Tibial nerve (tissue), 4 donors: ENCODE measurements at regions not wholly inside any gene's neighbourhood (a gene's known extent, or its start where the extent isn't known, plus 50 kb on each side); places are given as distances from the start of the nearest gene placed in this dataset.

Experiments used
- DNase-seq, 2 donors: peaks; one replicate each; pipeline ENCODE4 v3.0.0-alpha.2; 2019; ENCODE audit warnings: low spot score in 2 of 2
- H3K27ac ChIP-seq, 4 donors: fragments of 200-600 bp; sonication (generic) in 3 of 4; one replicate each; pipeline ENCODE4 v1.5.1; 2017 to 2019; ENCODE audit warnings: mild to moderate bottlenecking in 1 of 4
- H3K27me3 ChIP-seq, 2 donors: fragments of 200-600 bp; sonication (generic) in 1 of 2; one replicate each; pipeline versions ENCODE4 v1.5.1 to v1.6.0; 2017 to 2019
- H3K36me3 ChIP-seq, 3 donors: fragments of 200-600 bp; sonication (generic); one replicate each; pipeline ENCODE4 v1.5.1; 2018 to 2019
- H3K4me1 ChIP-seq, 4 donors: fragments of 200-600 bp; sonication (generic) in 3 of 4; one replicate each; pipeline ENCODE4 v1.5.1; 2017 to 2019
- H3K4me3 ChIP-seq, 4 donors: fragments of 200-600 bp; sonication (generic) in 3 of 4; one replicate each; pipeline ENCODE4 v1.5.1; 2017 to 2019; ENCODE audit warnings: mild to moderate bottlenecking in 1 of 4, moderate library complexity in 1 of 4
- H3K9me3 ChIP-seq, 4 donors: fragments of 200-600 bp; sonication (generic) in 3 of 4; one replicate each; pipeline ENCODE4 v1.5.1; 2017 to 2019
- EP300 ChIP-seq, 2 donors: sonication (generic); formaldehyde crosslinking; IDR thresholded peaks; one replicate each; pipeline ENCODE4 v1.6.1; 2017; ENCODE audit warnings: antibody characterized with exemption in 2 of 2, mild to moderate bottlenecking in 1 of 2
- POLR2A ChIP-seq, 2 donors: fragments of 450-650 bp; IDR thresholded peaks; one replicate each; pipeline ENCODE4 v1.6.1; 2017; ENCODE audit warnings: antibody characterized with exemption in 2 of 2, mild to moderate bottlenecking in 2 of 2, moderate library complexity in 2 of 2
- WGBS, 2 donors: methylation state at CpG; one replicate each; pipeline ENCODE4 v1.1.5; 2018; 5-methylcytosine and 5-hydroxymethylcytosine counted together
- TF ChIP-seq, protein P1 (sequence below), 5 experiments: fragments of 200-600 bp in 3 of 5; fragments of 450-650 bp in 2 of 5; sonication (generic) in 3 of 5; IDR thresholded peaks; one replicate each; pipeline ENCODE4 v1.5.1; 2016 to 2019; ENCODE audit warnings: antibody characterized with exemption in 5 of 5, mild to moderate bottlenecking in 3 of 5, moderate library complexity in 2 of 5

DNA sequence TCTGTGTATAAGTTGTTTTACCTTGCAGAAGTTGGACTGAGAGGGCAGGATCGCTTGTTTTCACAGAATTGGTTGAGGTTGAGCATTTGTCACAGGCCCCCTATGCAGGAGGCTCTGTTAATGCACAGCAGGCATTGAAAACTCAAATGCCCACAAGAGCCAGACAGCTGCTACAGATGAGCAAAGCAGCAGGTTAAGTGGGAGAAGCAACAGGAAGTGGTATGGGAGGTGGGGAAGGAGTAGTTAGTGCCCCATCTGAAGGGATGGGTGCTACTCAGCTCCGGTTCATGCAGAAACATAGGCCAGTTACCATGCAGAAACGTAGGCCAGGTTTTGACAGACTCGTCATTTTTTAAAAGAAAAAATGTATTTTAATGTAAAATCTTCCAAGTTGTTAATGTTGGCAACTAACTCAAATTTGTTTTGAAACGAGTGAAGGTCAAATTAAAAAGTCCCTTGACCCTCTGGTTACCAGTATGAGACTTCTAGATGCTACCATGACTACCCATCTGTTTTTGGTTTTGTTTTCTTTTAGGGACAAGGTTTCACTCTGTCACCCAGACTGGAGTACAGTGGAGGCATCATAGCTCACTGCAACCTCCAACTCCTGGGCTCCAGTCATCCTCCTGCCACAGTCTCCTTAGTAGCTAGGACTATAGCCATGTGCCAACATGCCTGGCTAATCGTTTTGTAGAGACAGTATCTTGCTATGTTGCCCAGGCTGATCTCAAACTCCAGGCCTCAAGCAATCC, 84.7 kb upstream of the FRMD6 start:
- TF ChIP-seq, protein P1, sequence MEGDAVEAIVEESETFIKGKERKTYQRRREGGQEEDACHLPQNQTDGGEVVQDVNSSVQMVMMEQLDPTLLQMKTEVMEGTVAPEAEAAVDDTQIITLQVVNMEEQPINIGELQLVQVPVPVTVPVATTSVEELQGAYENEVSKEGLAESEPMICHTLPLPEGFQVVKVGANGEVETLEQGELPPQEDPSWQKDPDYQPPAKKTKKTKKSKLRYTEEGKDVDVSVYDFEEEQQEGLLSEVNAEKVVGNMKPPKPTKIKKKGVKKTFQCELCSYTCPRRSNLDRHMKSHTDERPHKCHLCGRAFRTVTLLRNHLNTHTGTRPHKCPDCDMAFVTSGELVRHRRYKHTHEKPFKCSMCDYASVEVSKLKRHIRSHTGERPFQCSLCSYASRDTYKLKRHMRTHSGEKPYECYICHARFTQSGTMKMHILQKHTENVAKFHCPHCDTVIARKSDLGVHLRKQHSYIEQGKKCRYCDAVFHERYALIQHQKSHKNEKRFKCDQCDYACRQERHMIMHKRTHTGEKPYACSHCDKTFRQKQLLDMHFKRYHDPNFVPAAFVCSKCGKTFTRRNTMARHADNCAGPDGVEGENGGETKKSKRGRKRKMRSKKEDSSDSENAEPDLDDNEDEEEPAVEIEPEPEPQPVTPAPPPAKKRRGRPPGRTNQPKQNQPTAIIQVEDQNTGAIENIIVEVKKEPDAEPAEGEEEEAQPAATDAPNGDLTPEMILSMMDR (IDR thresholded peaks at IDR 0.05) = no peak
- TF ChIP-seq POLR2A (IDR thresholded peaks at IDR 0.05) (no peak), EP300 (IDR thresholded peaks at IDR 0.05) (no peak)
- no peaks in the 10 kb centered on the region for H3K27me3 ChIP-seq
- no peak overlapping the region for H3K4me3 ChIP-seq
- H3K4me1 ChIP-seq = no peaks in the 10 kb centered on the region
- no peak for DNase-seq
- no peak overlapping the region for H3K27ac ChIP-seq
- WGBS, 2 donors = 66 to 74% methylated on average over 6 of the region's 6 CpGs
- H3K9me3 ChIP-seq = no peaks in the 10 kb centered on the region
- H3K36me3 ChIP-seq = no peaks in the 10 kb centered on the region

DNA sequence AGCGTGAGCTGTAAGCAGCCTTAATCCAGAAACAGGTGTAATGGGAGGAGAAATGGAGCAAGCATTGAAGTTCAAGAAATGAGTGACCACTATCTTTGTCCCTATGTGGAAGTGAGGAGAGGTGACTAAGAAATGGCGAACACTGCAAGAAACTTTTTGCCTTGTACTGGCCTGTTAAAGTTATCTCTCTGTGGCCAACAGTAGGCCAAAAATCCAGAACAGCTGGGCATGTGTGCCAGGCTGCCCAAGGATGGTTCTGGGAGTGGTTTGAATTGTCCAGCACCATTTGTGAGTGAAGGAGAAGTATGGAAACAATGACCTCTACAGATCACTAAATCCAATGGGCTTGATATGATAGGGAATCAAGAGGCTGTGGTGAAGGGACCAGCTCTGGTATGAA, 83.3 kb upstream of the FRMD6 start:
- no peaks in the 10 kb centered on the region for H3K27me3 ChIP-seq
- H3K27ac ChIP-seq = no peak overlapping the region
- DNase-seq = no peak
- H3K4me3 ChIP-seq = no peak overlapping the region
- no peaks in the 10 kb centered on the region for H3K4me1 ChIP-seq
- TF ChIP-seq, protein P1 (IDR thresholded peaks at IDR 0.05) = no peak
- TF ChIP-seq EP300 (IDR thresholded peaks at IDR 0.05) (no peak), POLR2A (IDR thresholded peaks at IDR 0.05) (no peak)
- WGBS, 2 donors = 91% methylated on average over 2 of the region's 2 CpGs
- no peaks in the 10 kb centered on the region for H3K36me3 ChIP-seq
- no peaks in the 10 kb centered on the region for H3K9me3 ChIP-seq

DNA sequence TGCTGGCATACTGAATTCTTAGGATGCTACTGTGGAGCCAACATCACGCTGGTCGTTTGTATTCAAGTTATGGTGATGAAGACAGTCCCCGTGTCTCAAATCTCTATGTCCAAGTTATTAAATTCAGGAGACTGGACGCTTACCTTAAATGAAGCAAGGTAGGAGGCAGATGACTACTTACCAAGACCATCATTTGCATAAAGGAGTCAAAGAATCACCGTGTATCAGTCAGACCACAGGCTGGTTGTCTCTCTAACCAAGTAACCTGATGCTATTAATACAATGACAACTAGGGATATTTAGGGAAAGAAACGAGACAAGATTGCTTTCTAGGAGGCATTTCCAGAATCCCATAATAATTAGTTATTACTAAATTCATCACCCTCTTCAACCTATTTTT, 78.1 kb upstream of the FRMD6 start:
- no peak for DNase-seq
- no peak for TF ChIP-seq POLR2A (IDR thresholded peaks at IDR 0.05)
- no peak for TF ChIP-seq EP300 (IDR thresholded peaks at IDR 0.05)
- TF ChIP-seq, protein P1 (IDR thresholded peaks at IDR 0.05) = no peak
- Histone ChIP-seq H3K9me3 (no peaks in the 10 kb centered on the region), H3K36me3 (no peaks in the 10 kb centered on the region), H3K27ac (no peak overlapping the region), H3K4me3 (no peak overlapping the region), H3K27me3 (no peaks in the 10 kb centered on the region), H3K4me1 (peaks cover 0 to 3% (median 0%) of the 10 kb centered on the region in 4 donors)
- 90 to 92% methylated on average over 6 of the region's 6 CpGs for WGBS, 2 donors

DNA sequence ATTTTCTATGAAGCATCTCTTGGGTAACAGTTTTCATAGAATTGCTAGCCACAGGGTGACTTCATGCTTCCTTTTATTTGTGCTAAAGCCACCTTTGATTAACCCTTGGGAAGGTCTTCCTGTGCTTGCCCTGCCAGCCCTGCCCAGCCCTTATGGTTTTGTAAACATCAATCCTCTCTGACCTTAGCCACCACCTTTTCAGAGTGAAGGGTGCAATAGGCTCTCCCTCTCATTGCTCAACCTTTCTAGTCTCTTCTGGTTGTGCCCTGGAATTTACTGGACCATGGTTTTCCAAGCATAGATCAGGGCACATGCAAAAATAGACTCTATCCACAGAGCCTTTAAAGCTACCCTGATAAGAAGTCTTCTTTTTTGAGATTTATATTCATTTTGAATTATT, 77.7 kb upstream of the FRMD6 start:
- Histone ChIP-seq H3K36me3 (no peaks in the 10 kb centered on the region), H3K27me3 (no peaks in the 10 kb centered on the region), H3K27ac (no peak overlapping the region), H3K4me1 (peaks cover 0 to 3% (median 0%) of the 10 kb centered on the region in 4 donors), H3K4me3 (no peak overlapping the region), H3K9me3 (no peaks in the 10 kb centered on the region)
- TF ChIP-seq EP300 (IDR thresholded peaks at IDR 0.05) (no peak), POLR2A (IDR thresholded peaks at IDR 0.05) (no peak)
- TF ChIP-seq, protein P1 (IDR thresholded peaks at IDR 0.05) = no peak
- no peak for DNase-seq

DNA sequence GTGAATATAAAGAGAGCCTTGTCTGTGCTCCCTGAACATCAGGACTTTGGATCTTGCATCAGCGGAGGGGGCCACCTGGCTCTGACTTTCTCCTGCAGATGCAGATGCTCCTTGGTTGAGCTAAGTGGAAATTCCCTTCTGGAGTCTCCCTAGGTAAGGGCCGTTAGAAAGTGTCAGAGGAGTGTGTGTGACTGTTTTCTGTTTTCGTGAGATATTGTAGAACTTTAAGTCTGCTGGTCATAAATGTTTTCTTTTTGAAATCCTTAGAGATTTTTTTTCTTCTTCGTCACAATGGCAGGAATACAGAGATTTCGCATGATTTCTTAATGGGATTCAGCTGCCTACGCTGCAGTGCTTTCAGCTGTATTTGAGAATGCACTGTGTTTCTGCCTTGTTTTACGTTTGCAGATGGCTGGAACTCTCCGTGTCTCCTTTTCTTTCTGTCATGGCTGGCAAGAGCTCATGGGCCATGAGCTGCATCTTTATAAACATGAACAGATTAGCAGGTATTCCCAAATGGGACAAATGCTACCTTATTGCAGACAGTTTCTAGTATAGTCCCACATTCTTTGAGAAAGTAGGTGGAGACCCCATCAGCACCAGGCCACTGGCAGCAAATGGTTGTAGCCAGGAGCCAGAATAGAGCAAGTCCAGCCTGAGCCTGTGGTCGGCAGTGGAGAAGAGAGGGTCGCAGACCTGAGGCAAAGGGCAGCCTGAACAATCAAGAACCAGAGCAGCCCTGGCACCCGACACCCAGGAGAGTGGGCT, 76.2 kb upstream of the FRMD6 start:
- DNase-seq = peak in 1 of 2 donors; percentile 14
- Histone ChIP-seq H3K4me1 (peaks cover 0 to 3% (median 0%) of the 10 kb centered on the region in 4 donors), H3K36me3 (no peaks in the 10 kb centered on the region), H3K27me3 (no peaks in the 10 kb centered on the region), H3K4me3 (no peak overlapping the region), H3K27ac (no peak overlapping the region), H3K9me3 (no peaks in the 10 kb centered on the region)
- whole genome bisulfite sequencing, 2 donors = 58 to 61% methylated on average over 11 of the region's 11 CpGs
- TF ChIP-seq EP300 (IDR thresholded peaks at IDR 0.05) (no peak), POLR2A (IDR thresholded peaks at IDR 0.05) (no peak)
- TF ChIP-seq, protein P1 (IDR thresholded peaks at IDR 0.05) = no peak
